Activated naive CD8-positive, alpha-beta T cell treated with anti-CD3 and anti-CD28 coated beads, Interleukin-2, amount 50 U/mL, for 24 hours (primary cell): ENCODE measurements at regions not wholly inside any gene's neighbourhood (a gene's known extent, or its start where the extent isn't known, plus 50 kb on each side); places are given as distances from the start of the nearest gene placed in this dataset.

Experiments used
- ATAC-seq: fragments of 150-1000 bp; cut with Tn5 transposase; one replicate; pipeline ENCODE4 v1.10.0; 2021
- DNase-seq: peaks from one replicate; pipeline ENCODE4 v3.0.0; 2021
- H3K27ac Mint-ChIP-seq: one replicate; pipeline ENCODE4 v1.8.0; 2021; ENCODE audit warnings: mild to moderate bottlenecking, mixed read lengths
- H3K27me3 Mint-ChIP-seq: one replicate; pipeline ENCODE4 v1.8.0; 2021; ENCODE audit warnings: mixed read lengths
- H3K36me3 Mint-ChIP-seq: one replicate; pipeline ENCODE4 v1.8.0; 2021; ENCODE audit warnings: low read depth, mixed read lengths
- H3K4me1 Mint-ChIP-seq: one replicate; pipeline ENCODE4 v1.8.0; 2021; ENCODE audit warnings: mixed read lengths
- H3K4me3 Mint-ChIP-seq: one replicate; pipeline ENCODE4 v1.8.0; 2021; ENCODE audit warnings: mild to moderate bottlenecking, moderate library complexity, mixed read lengths
- H3K9me3 Mint-ChIP-seq: one replicate; pipeline ENCODE4 v1.8.0; 2021; ENCODE audit warnings: mixed read lengths

DNA sequence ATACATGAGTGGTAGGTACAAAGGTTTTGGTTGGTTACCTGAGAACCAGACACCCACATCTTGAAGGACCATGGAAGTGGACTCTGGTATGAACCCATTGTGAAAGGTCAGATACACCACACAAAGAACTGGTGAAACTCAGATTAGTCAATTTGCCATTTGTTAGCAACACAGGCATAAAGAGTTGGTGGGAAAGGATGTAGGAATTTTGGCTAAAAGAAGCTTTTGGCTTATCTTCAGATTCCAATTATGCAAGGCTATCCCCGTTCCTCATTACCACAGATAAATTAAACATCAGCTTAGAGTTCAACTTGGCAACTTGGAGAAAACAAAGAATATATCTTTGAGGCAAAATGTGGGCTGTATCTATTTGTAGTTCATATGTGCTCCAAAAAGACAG is 87.0 kb upstream of the IRF2BP2 start:
- Mint-ChIP-seq H3K4me1 (peaks cover 16% of the 10 kb centered on the region), H3K27me3 (no peaks in the 10 kb centered on the region), H3K9me3 (no peaks in the 10 kb centered on the region), H3K4me3 (no peak overlapping the region), H3K27ac (no peak overlapping the region), H3K36me3 (no peaks in the 10 kb centered on the region)
- DNase-seq (no peak), ATAC-seq (no peak)

DNA sequence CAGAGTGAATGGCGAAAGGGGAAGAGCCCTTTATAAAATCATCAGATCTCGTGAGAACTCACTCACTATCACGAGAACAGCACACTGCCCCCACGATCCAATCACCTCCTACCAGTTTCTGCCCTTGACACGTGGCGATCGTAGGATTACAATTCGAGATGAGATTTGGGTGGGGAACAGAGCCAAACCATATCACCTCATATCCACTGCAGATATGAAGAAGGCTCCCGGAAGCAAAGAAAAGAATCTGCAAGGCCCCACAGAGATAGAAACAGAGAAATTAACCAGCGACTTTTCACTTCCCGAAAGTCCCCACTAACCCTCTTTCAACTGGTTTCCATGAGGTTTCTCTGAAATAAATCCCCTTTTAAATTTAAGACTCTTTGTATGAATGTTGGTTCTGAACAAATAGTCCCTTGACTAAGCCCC is 86.2 kb upstream of the IRF2BP2 start:
- Mint-ChIP-seq H3K36me3 (no peaks in the 10 kb centered on the region), H3K4me3 (no peak overlapping the region), H3K9me3 (no peaks in the 10 kb centered on the region), H3K4me1 (peaks cover 16% of the 10 kb centered on the region), H3K27ac (no peak overlapping the region), H3K27me3 (no peaks in the 10 kb centered on the region)
- DNase-seq (no peak), ATAC-seq (no peak)

DNA sequence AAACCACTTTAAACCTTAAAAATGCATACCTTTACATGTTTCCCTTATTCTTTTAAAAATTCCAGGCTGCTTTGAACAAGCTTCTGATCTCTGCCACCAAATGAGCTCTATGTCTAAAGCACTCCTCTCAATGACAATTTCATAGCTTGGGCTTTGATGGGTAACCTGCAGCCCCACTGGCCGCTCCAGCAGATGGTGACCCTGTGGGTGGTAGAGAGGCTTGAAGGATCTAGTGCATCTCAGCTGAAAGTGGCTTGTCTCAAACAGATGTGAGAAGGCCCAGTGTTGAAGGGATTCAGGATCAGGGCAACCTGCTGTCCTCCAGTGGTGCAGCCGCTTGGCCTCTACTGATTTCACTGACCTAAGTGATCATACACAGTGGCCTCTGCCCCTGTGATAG is 84.7 kb upstream of the IRF2BP2 start:
- Mint-ChIP-seq H3K4me1 (peaks cover 10% of the 10 kb centered on the region), H3K36me3 (no peaks in the 10 kb centered on the region), H3K27me3 (no peaks in the 10 kb centered on the region), H3K9me3 (no peaks in the 10 kb centered on the region), H3K27ac (peak overlapping the region; percentile 38), H3K4me3 (no peak overlapping the region)
- ATAC-seq = no peak
- no peak for DNase-seq

DNA sequence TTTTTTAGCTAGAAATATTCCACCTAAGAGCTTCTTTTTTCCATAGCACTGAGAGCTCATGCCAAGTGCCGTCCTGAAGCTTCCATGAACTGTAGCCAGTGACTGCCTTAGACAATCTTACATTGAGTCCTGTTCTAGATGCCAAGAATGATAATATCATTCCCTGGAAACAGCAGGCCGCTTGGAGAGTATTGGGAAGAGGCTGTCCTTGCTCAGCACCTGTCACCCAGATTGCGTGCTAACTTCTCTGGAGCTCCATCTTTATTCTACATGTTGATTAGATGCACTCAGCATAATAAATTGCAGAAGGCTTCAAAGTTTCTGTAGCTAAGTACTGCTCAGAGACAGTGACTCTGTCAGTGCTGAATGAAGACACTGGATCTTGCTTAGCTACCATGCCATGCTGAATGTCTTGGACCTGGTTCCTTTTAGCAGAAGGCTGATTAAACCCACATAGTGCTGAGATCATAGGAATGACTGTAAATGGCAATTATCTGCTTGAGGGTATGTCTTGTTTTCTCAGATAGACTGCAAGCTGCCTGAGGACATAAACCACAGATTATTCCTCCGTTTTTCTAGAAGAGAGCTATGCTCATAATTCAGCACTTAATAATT is 83.1 kb upstream of the IRF2BP2 start:
- Mint-ChIP-seq H3K27ac (no peak overlapping the region), H3K4me3 (no peak overlapping the region), H3K27me3 (no peaks in the 10 kb centered on the region), H3K9me3 (no peaks in the 10 kb centered on the region), H3K4me1 (peaks cover 10% of the 10 kb centered on the region), H3K36me3 (no peaks in the 10 kb centered on the region)
- ATAC-seq (no peak), DNase-seq (no peak)

DNA sequence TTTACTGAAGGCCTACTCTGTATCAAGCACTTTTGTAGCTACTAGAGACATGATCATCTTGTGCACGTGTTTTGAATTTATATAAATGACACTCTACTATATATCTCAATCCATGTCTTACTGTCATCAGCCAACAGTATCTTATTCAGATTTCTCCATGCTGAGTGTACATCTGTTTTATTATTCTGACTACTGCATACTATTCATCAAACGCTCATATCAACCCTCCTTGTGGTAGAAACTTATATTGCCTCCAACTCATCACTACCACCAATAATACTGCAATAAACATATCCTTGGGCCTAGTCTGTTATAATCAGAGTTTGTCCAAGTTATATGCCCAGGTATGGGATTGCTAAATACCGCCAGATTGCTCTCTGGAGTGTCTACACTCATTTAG is 81.6 kb upstream of the IRF2BP2 start:
- Mint-ChIP-seq H3K9me3 (no peaks in the 10 kb centered on the region), H3K36me3 (no peaks in the 10 kb centered on the region), H3K4me1 (peaks cover 6% of the 10 kb centered on the region), H3K4me3 (no peak overlapping the region), H3K27ac (no peak overlapping the region), H3K27me3 (no peaks in the 10 kb centered on the region)
- DNase-seq (no peak), ATAC-seq (peak; percentile 68)

DNA sequence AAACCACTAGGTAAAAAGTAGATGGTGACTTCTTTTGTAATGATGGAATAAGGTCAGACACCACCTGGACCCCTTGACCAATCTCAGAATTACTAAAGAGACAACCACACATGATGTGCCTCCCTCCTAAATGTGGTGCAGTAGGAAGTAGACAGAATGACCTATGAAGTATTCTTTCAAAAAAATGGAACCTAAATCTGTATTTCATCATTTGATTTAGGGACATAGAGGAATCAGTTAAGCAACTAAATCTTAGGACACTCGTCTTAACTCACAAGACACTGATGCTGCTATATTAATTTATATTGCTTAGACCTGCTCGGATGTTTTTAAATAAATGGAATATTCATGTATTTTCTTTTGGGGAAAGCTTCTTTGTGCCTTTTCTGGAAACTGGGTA is 80.9 kb upstream of the IRF2BP2 start:
- H3K27ac Mint-ChIP-seq = no peak overlapping the region

DNA sequence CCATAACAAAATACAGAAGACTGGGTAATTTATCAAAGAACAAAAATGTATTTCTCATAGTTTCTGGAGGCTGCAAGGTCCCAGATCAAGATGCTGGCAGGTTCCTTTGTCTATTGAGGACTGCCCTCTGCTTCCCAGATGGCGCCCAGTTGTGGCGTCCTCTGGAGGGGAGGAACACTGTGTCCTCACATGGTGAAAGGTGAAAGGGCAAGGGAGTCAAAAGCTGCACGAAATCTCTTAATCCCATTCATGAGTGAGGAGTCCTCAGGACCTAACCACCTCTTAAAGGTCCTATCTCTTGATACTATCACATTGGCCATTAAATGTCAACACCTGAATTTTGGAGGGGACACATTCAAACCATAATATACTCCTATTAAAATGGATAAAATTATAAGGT is 79.3 kb upstream of the IRF2BP2 start:
- no peak overlapping the region for H3K27ac Mint-ChIP-seq
- no peak for DNase-seq
- H3K4me3 Mint-ChIP-seq = no peak overlapping the region
- peaks cover 5% of the 10 kb centered on the region for H3K9me3 Mint-ChIP-seq
- ATAC-seq = no peak
- H3K27me3 Mint-ChIP-seq = no peaks in the 10 kb centered on the region
- H3K36me3 Mint-ChIP-seq = no peaks in the 10 kb centered on the region
- no peaks in the 10 kb centered on the region for H3K4me1 Mint-ChIP-seq

More for the DNA sequence above, 80.9 kb upstream of the IRF2BP2 start:
- Mint-ChIP-seq H3K27me3 (no peaks in the 10 kb centered on the region), H3K9me3 (peaks cover 4% of the 10 kb centered on the region), H3K4me1 (peaks cover 1% of the 10 kb centered on the region), H3K36me3 (no peaks in the 10 kb centered on the region), H3K4me3 (no peak overlapping the region)
- DNase-seq (no peak), ATAC-seq (no peak)

DNA sequence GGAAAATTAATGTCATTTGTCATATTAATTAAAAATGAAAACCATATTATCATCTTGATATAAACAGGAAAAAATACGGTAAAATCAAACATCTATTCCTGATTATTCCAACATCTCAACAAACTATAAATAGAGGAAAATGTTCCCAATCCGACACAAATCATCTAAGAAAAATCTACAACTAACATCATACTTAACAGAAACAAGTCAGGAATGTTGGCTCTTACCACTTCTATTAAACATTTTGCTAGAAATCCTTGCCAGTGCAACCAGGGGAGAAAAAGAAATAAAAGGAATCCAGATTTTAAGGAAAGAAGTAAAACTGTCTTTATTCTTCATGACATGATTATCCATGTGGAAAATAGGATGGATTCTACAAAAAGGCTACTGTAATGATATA is 77.0 kb upstream of the IRF2BP2 start:
- no peak for DNase-seq
- H3K27me3 Mint-ChIP-seq = no peaks in the 10 kb centered on the region
- peaks cover 5% of the 10 kb centered on the region for H3K9me3 Mint-ChIP-seq
- H3K4me3 Mint-ChIP-seq = no peak overlapping the region
- no peak for ATAC-seq
- no peaks in the 10 kb centered on the region for H3K36me3 Mint-ChIP-seq
- H3K4me1 Mint-ChIP-seq = no peaks in the 10 kb centered on the region
- H3K27ac Mint-ChIP-seq = no peak overlapping the region

DNA sequence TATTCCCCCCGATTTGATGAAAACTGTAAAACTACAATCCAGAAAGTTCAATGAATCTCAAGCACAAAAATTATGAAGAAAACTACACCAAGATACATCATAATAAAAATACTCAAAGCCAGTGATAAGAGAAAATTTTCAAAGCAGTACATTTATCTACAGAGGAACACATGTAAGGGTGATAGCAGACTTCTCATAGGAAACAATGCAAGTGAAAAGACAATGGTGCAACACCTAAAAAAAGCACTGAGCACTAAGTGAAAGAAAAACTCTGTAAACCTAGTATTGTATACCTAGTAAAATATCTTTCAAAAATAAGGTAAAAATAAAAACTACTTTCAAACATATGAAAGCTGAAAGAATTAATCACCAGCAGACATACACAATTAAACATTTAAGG is 76.1 kb upstream of the IRF2BP2 start:
- H3K9me3 Mint-ChIP-seq = peaks cover 5% of the 10 kb centered on the region
- DNase-seq (no peak), ATAC-seq (no peak)
- no peak overlapping the region for H3K4me3 Mint-ChIP-seq
- H3K27ac Mint-ChIP-seq = no peak overlapping the region
- H3K27me3 Mint-ChIP-seq = no peaks in the 10 kb centered on the region
- H3K4me1 Mint-ChIP-seq = no peaks in the 10 kb centered on the region
- no peaks in the 10 kb centered on the region for H3K36me3 Mint-ChIP-seq

DNA sequence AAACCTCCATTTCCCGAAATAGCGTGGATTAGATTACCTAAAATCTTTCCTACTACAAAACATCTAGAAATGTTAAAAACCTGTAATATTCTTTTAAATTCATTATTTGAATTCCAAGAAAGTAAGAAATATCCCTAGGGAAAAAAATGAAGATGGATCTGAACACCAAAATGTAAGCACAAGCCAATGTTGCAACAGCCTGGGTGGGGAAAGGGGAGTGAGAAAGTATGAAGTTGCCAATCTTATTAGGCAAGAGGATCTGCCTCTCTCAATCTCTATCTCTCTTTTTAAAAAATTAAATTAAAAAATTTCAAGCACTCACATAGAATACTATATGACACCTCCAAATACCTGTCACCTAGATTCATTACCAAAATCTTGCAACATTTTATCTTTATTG is 74.9 kb upstream of the IRF2BP2 start:
- H3K36me3 Mint-ChIP-seq = no peaks in the 10 kb centered on the region
- no peak for ATAC-seq

DNA sequence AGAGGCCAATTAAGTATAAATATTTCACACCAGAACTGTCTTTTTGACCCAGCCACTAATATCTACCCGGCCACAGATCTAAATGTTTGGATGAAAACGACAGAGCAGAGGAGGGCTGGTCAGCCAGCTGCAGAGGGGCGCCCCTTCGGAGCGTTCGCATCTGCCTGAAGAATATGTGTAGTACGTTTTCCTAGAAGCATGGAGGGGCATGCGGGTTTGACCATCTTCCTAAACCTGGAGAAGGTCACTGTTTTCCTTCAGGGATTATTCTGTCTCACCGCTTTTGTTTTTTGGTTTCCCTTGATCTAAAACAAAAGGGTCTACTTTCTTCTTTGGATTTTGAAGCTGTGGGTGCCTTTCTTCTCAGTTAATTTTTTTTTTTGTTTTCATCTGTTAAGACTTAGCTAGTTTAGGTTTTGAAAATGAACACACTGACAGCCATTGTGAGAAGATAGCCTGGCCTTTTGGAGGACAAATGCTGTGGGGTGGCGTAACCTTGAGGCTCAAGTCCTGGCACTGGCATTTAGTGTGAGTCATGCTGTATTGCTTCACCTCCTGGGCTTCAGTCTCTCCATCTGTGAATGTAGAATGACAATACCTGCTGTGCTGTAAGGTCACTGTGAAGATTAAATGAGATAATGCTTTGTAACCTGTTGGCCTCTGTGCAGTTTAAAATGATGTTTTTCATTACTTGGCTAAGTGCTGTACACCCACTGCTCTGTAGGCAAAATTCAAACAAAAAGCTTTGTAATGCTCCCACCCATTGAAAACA is 74.1 kb upstream of the IRF2BP2 start:
- peaks cover 5% of the 10 kb centered on the region for H3K9me3 Mint-ChIP-seq
- DNase-seq (no peak), ATAC-seq (peak; percentile 49)
- H3K27me3 Mint-ChIP-seq = no peaks in the 10 kb centered on the region
- no peaks in the 10 kb centered on the region for H3K36me3 Mint-ChIP-seq
- no peak overlapping the region for H3K4me3 Mint-ChIP-seq
- no peaks in the 10 kb centered on the region for H3K4me1 Mint-ChIP-seq
- H3K27ac Mint-ChIP-seq = no peak overlapping the region

More for the DNA sequence above, 74.9 kb upstream of the IRF2BP2 start:
- no peaks in the 10 kb centered on the region for H3K27me3 Mint-ChIP-seq
- no peak overlapping the region for H3K4me3 Mint-ChIP-seq
- no peak overlapping the region for H3K27ac Mint-ChIP-seq
- H3K4me1 Mint-ChIP-seq = no peaks in the 10 kb centered on the region
- H3K9me3 Mint-ChIP-seq = peaks cover 5% of the 10 kb centered on the region
- no peak for DNase-seq

DNA sequence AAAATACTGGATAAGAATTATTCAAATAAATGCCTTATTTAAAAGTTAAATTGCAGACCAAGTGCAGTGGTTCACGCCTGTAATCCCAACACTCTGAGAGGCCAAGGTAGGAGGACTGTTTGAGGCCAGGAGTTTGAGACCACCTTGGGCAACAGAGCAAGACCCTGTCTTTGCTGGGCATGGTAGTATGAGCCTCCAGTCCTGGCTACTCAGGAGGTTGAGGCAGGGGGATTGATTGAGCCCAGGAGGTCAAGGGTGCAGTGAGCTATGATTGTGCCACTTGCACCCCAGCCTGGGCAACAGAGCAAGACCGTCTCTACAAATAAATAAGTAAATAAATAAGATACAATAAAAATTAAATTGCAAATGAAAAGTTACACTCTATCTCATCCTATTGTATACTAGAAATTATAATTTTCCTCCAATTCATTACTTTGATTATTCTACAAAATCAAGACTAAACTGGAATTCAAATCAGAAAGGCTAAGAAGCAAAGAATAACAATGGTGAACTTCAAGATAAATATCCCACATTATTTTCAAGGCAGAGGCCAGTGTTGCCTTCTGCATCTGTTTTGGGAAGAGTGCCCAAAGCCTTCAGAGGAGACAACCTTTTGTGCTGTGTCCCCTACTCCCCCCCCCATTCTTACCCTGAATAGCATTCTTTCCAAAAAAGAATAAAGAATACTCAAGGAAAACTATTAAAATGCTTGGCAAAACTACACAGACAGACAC is 73.3 kb upstream of the IRF2BP2 start:
- no peak for ATAC-seq
- no peaks in the 10 kb centered on the region for H3K27me3 Mint-ChIP-seq
- no peaks in the 10 kb centered on the region for H3K4me1 Mint-ChIP-seq

DNA sequence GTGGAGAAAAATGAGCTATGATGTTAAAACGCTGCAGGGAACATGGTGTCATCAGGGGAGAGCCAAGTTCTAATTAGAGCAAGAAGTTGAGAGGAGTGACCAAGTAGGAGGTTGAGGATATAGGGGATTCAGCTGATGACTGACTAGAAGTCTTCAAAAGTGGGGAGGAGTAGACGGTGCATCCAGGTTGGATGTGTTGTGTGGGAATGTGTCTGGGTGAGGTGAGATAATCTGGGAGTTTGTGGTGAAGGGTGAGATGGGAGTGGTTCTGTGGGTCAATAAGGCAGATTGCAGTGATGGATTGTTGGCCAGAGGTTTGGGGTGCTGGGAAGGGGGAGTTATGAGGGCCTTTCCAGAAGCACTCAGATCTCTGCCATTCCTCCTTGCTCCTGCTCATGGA is 72.0 kb upstream of the IRF2BP2 start:
- DNase-seq (no peak), ATAC-seq (no peak)
- no peaks in the 10 kb centered on the region for H3K27me3 Mint-ChIP-seq
- H3K36me3 Mint-ChIP-seq = no peaks in the 10 kb centered on the region
- no peak overlapping the region for H3K27ac Mint-ChIP-seq
- H3K4me3 Mint-ChIP-seq = no peak overlapping the region
- peaks cover 5% of the 10 kb centered on the region for H3K9me3 Mint-ChIP-seq
- no peaks in the 10 kb centered on the region for H3K4me1 Mint-ChIP-seq

More for the DNA sequence above, 73.3 kb upstream of the IRF2BP2 start:
- Mint-ChIP-seq H3K4me3 (no peak overlapping the region), H3K9me3 (peaks cover 5% of the 10 kb centered on the region), H3K36me3 (no peaks in the 10 kb centered on the region), H3K27ac (no peak overlapping the region)
- DNase-seq = no peak

DNA sequence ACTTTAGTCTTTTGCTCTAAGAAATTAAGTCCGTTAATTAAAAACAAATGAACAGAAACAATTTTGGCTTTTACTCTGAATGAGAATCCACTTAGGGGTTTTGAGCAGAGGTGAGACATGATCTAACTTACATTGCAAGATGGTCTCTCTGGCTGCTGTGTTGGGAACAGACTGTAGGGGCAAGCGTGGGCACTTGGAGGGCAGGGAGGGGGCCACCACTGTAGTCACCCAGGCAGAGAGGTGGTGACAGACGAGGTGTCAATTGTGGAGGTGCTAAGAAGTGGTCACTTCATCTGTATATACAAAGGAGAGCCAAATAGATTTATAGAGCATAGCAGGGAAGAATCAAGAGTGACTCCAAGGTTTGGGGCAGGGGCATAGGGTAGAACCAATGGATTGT is 71.1 kb upstream of the IRF2BP2 start:
- ATAC-seq (no peak), DNase-seq (no peak)
- Mint-ChIP-seq H3K27me3 (no peaks in the 10 kb centered on the region), H3K36me3 (no peaks in the 10 kb centered on the region), H3K9me3 (peaks cover 3% of the 10 kb centered on the region), H3K27ac (no peak overlapping the region), H3K4me1 (peaks cover 5% of the 10 kb centered on the region), H3K4me3 (no peak overlapping the region)

DNA sequence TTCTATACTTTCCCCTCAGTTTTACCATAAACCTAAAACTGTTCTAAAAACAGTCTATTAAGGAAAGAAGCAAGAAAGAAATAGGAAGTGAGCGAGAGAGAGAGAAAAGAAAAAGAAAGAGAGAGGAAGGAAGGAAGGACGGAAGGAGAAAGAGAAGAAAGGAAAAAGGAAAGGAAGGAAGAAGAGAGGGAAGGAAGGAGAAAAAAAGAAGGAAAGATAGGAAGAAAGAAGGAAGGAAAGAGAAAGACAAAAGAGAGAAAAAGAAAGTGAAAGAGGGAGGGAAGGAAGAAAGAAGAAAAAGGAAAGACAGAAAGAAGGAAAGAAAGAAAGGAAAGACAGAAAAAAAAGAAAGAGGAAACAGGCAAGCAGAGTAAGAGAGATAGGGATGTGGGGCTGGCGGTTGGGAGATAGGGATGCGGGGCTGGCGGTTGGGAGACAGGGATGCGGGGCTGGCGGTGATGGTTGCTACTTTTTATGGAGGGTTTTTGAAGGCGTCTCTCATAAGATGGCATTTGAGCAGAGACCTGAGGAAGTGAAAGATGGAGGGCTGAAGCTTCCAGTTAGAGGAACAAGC is 70.4 kb upstream of the IRF2BP2 start:
- Mint-ChIP-seq H3K36me3 (no peaks in the 10 kb centered on the region), H3K4me1 (peaks cover 12% of the 10 kb centered on the region), H3K27ac (no peak overlapping the region), H3K27me3 (no peaks in the 10 kb centered on the region), H3K9me3 (no peaks in the 10 kb centered on the region), H3K4me3 (no peak overlapping the region)
- no peak for DNase-seq
- ATAC-seq = no peak
